HCT116 (cell line): ENCODE measurements at regions not wholly inside any gene's neighbourhood (a gene's known extent, or its start where the extent isn't known, plus 50 kb on each side); places are given as distances from the start of the nearest gene placed in this dataset.

ENCODE experiments used
- ATAC-seq: fragments of 200-7000 bp; cut with Tn5 transposase; 2 replicates; pipeline ENCODE4 v1.9.1; 2020; ENCODE audit warnings: mild to moderate bottlenecking, moderate library complexity
- BruUV-seq: library from RNA; stranded (reverse); fragments of 400-500 nt; replicated peaks from 2 replicates; lab custom pipeline; 2021; lab: Mats Ljungman, UMichigan
- CTCF ChIA-PET: fragments of 300-600 bp; sonication (Branson Sonifier 250); formaldehyde crosslinking; loops from one replicate; lab custom pipeline; 2021; ENCODE audit warnings: antibody characterized with exemption; lab: Charles Lee
- POLR2A ChIA-PET: fragments of 300-600, 350-600 bp; sonication (Branson Sonifier 250); formaldehyde crosslinking; loops from one replicate; lab custom pipeline; 2021; ENCODE audit warnings: antibody characterized with exemption; lab: Charles Lee
- RAD21 ChIA-PET, 2 experiments: fragments of 300-600 bp; sonication (Branson Sonifier 250); formaldehyde crosslinking; loops; one replicate each; lab custom pipeline; 2023; ENCODE audit warnings: low total read pairs in 2 of 2; ENCODE audit not compliant: uncharacterized antibody in 2 of 2, unreplicated experiment in 2 of 2, low non-redundant PET in 1 of 2; lab: Charles Lee
- DNase-seq: peaks from one replicate; pipeline ENCODE4 v3.0.0-alpha.2; 2010; ENCODE audit warnings: low read depth, low spot score
- H2AFZ ChIP-seq: fragments of 200-600 bp; shearing (Covaris generic), sonication (generic); 2 replicates; pipeline ENCODE4 v1.6.1; 2017; ENCODE audit warnings: low read depth, mixed run types, mixed read lengths, antibody characterized with exemption, low read length; ENCODE audit not compliant: poor library complexity, severe bottlenecking
- H3K27ac ChIP-seq: 2 replicates; pipeline ENCODE4 v1.5.1; 2012; ENCODE audit warnings: low read depth, low read length
- H3K27me3 ChIP-seq: fragments of 200-600 bp; sonication (generic); 2 replicates; pipeline ENCODE4 v1.6.1; 2016; ENCODE audit warnings: mixed run types, low read length, mixed read lengths; ENCODE audit not compliant: insufficient read depth
- H3K36me3 ChIP-seq, 2 experiments: fragments of 200-500 bp in 1 of 2; fragments of 200-600 bp in 1 of 2; sonication (Bioruptor generic) in 1 of 2; sonication (generic) in 1 of 2; 2 replicates each; pipeline versions ENCODE4 v1.5.1 to v1.6.1; 2014 to 2016; ENCODE audit warnings: low read length in 2 of 2, inconsistent platforms in 1 of 2, mixed read lengths in 1 of 2, mixed run types in 1 of 2; ENCODE audit not compliant: insufficient read depth in 2 of 2, control insufficient read depth in 1 of 2
- H3K4me1 ChIP-seq, 2 experiments: fragments of 200-600 bp in 1 of 2; sonication (generic) in 1 of 2; 2 replicates each; pipeline versions ENCODE4 v1.5.1 to v1.6.1; 2012 to 2017; ENCODE audit warnings: low read length in 2 of 2, inconsistent platforms in 1 of 2, mild to moderate bottlenecking in 1 of 2, mixed read lengths in 1 of 2, mixed run types in 1 of 2, moderate library complexity in 1 of 2; ENCODE audit not compliant: insufficient read depth in 2 of 2, control insufficient read depth in 1 of 2
- H3K4me2 ChIP-seq: fragments of 200-600 bp; sonication (generic); 2 replicates; pipeline ENCODE4 v1.6.1; 2017; ENCODE audit warnings: mixed run types, low read length, mixed read lengths
- H3K4me3 ChIP-seq, 2 experiments: fragments of 200-600 bp in 1 of 2; sonication (generic) in 1 of 2; replicated peaks in 1 of 2; 2 replicates each; pipeline ENCODE4 v1.5.1; 2011 to 2016; ENCODE audit warnings: low read length in 2 of 2, control low read depth in 1 of 2, low read depth in 1 of 2, mild to moderate bottlenecking in 1 of 2, mixed read lengths in 1 of 2, mixed run types in 1 of 2
- H3K79me2 ChIP-seq: fragments of 200-600 bp; sonication (generic); 2 replicates; pipeline ENCODE4 v1.6.1; 2017; ENCODE audit warnings: mild to moderate bottlenecking, mixed run types, low read length, moderate library complexity, mixed read lengths; ENCODE audit not compliant: insufficient read depth
- H3K9ac ChIP-seq: fragments of 200-600 bp; sonication (generic); 2 replicates; pipeline ENCODE4 v1.6.1; 2016; ENCODE audit warnings: low read length, mixed read lengths
- H3K9me2 ChIP-seq: fragments of 200-600 bp; sonication (generic), shearing (Covaris generic); 2 replicates; pipeline ENCODE4 v1.6.1; 2017; ENCODE audit warnings: mixed run types, mild to moderate bottlenecking, moderate library complexity; ENCODE audit not compliant: insufficient read depth
- H3K9me3 ChIP-seq, 2 experiments: fragments of 200-500 bp in 1 of 2; fragments of 200-600 bp in 1 of 2; sonication (Bioruptor generic) in 1 of 2; sonication (generic) in 1 of 2; 2 replicates each; pipeline ENCODE4 v1.6.1; 2014 to 2017; ENCODE audit warnings: low read length in 2 of 2, mixed read lengths in 2 of 2, inconsistent platforms in 1 of 2, low read depth in 1 of 2, mild to moderate bottlenecking in 1 of 2, mixed run types in 1 of 2, moderate library complexity in 1 of 2; ENCODE audit not compliant: control insufficient read depth in 1 of 2, insufficient read depth in 1 of 2
- H4K20me1 ChIP-seq: fragments of 200-600 bp; sonication (generic), shearing (Covaris generic); 2 replicates; pipeline ENCODE4 v1.6.1; 2017; ENCODE audit warnings: mixed run types, mild to moderate bottlenecking, moderate library complexity; ENCODE audit not compliant: insufficient read depth
- CBX3 ChIP-seq: IDR thresholded peaks from 2 replicates; pipeline ENCODE4 v1.6.1; 2012; ENCODE audit warnings: low read depth
- CTCF ChIP-seq, 3 experiments: fragments of 200-600 bp in 1 of 3; sonication (generic) in 1 of 3; IDR thresholded peaks in 2 of 3; conservative IDR thresholded peaks in 1 of 3; 2 replicates each; pipeline ENCODE4 v1.5.1; 2012 to 2017; ENCODE audit warnings: low read depth in 2 of 3, low read length in 2 of 3, antibody characterized with exemption in 1 of 3, borderline replicate concordance in 1 of 3, control low read depth in 1 of 3, mild to moderate bottlenecking in 1 of 3, mixed read lengths in 1 of 3, mixed run types in 1 of 3, moderate library complexity in 1 of 3; ENCODE audit not compliant: insufficient read depth in 1 of 3
- EGR1 ChIP-seq: IDR thresholded peaks from 2 replicates; pipeline ENCODE4 v1.6.1; 2012; ENCODE audit warnings: low read depth
- ELF1 ChIP-seq: IDR thresholded peaks from 2 replicates; pipeline ENCODE4 v1.6.1; 2012; ENCODE audit warnings: low read depth, borderline replicate concordance
- FOSL1 ChIP-seq: IDR thresholded peaks from 2 replicates; pipeline ENCODE4 v1.6.1; 2012; ENCODE audit warnings: low read depth
- JUND ChIP-seq: IDR thresholded peaks from 2 replicates; pipeline ENCODE4 v1.6.1; 2012
- POLR2A ChIP-seq: IDR thresholded peaks from 2 replicates; pipeline ENCODE4 v1.7.0; 2011; ENCODE audit warnings: borderline replicate concordance; ENCODE audit not compliant: insufficient read depth, insufficient read length; ENCODE audit errors: extremely low read depth
- POLR2AphosphoS5 ChIP-seq: IDR thresholded peaks from 2 replicates; pipeline ENCODE4 v1.6.1; 2011; ENCODE audit warnings: mild to moderate bottlenecking, low read depth, low read length, moderate library complexity
- RAD21 ChIP-seq: IDR thresholded peaks from 2 replicates; pipeline ENCODE4 v1.6.1; 2012; ENCODE audit warnings: low read depth, mild to moderate bottlenecking
- REST ChIP-seq: IDR thresholded peaks from 2 replicates; pipeline ENCODE4 v1.6.1; 2012; ENCODE audit warnings: low read depth
- SIN3A ChIP-seq: IDR thresholded peaks from 2 replicates; pipeline ENCODE4 v1.6.1; 2012; ENCODE audit warnings: low read depth
- SP1 ChIP-seq: IDR thresholded peaks from 2 replicates; pipeline ENCODE4 v1.6.1; 2012; ENCODE audit warnings: low read depth
- TCF7L2 ChIP-seq: IDR thresholded peaks from 2 replicates; pipeline ENCODE4 v1.7.0; 2011; ENCODE audit warnings: borderline replicate concordance, inconsistent platforms; ENCODE audit not compliant: insufficient read depth, insufficient read length; ENCODE audit errors: extremely low read depth
- YY1 ChIP-seq: IDR thresholded peaks from 2 replicates; pipeline ENCODE4 v1.6.1; 2011; ENCODE audit warnings: low read length, low read depth, moderate library complexity, mild to moderate bottlenecking; ENCODE audit not compliant: insufficient replicate concordance; ENCODE audit errors: extremely low read depth
- ZBTB33 ChIP-seq: IDR thresholded peaks from 2 replicates; pipeline ENCODE4 v1.6.1; 2011; ENCODE audit warnings: mild to moderate bottlenecking, low read length, moderate library complexity; ENCODE audit not compliant: insufficient replicate concordance; ENCODE audit errors: extremely low read depth
- ZFX ChIP-seq: fragments of 450-650 bp; IDR thresholded peaks from 2 replicates; pipeline ENCODE4 v1.6.1; 2017
- ZNF274 ChIP-seq: fragments of 200-500 bp; sonication (Bioruptor generic); IDR thresholded peaks from 2 replicates; pipeline ENCODE4 v1.6.1; 2014; ENCODE audit warnings: mild to moderate bottlenecking, low read depth, low read length, inconsistent platforms
- intact Hi-C: fragments of 100-400 bp; cut with micrococcal nuclease; formaldehyde crosslinking; loops from 2 replicates; pipeline ENCODE4 v1.10.0; 2022

- no peak overlapping the region for H3K4me3 ChIP-seq
- no peak for ATAC-seq
- CTCF ChIA-PET: no interaction called here
- H3K4me2 ChIP-seq: no peak overlapping the region
- no peaks in the 10 kb centered on the region for H3K27me3 ChIP-seq
- POLR2A ChIA-PET: no interaction called here
- H3K79me2 ChIP-seq: no peaks in the 10 kb centered on the region
- peaks cover 6 to 23% of the 10 kb centered on the region in 2 experiments; a peak in 2 of 4 replicates for H3K9me3 ChIP-seq
- no peaks in the 10 kb centered on the region for H4K20me1 ChIP-seq
- H3K9me2 ChIP-seq: no peaks in the 10 kb centered on the region
- H3K36me3 ChIP-seq: no peaks in the 10 kb centered on the region
- RAD21 ChIA-PET: no interaction called here
- no TSS peak for BruUV-seq
- H3K9ac ChIP-seq: no peak overlapping the region
- no peak for DNase-seq
- TF ChIP-seq REST (no peak), YY1 (no peak), ZFX (no peak), RAD21 (no peak), CBX3 (no peak), POLR2A (no peak), CTCF (IDR thresholded peaks at IDR 0.05 in 2 of 3, conservative IDR thresholded peaks at IDR 0.05 in 1 of 3; ENCODE audit: borderline replicate concordance in 1 of 3, insufficient read depth in 1 of 3, low read depth in 2 of 3, low read length in 2 of 3) (no peak), JUND (no peak), EGR1 (no peak), ZBTB33 (no peak), TCF7L2 (no peak), POLR2AphosphoS5 (no peak), ZNF274 (no peak), ELF1 (no peak), FOSL1 (no peak), SP1 (no peak), SIN3A (no peak)
- no peaks in the 10 kb centered on the region for H3K4me1 ChIP-seq
- no peak overlapping the region for H2AFZ ChIP-seq
- intact Hi-C loops: no loop called here
- no peak overlapping the region for H3K27ac ChIP-seq
Observed at GRCh38 chr6:91660893-91661292, 1074.0 kb upstream of the MAP3K7 start.
